Stomach (tissue), 8 donors: ENCODE measurements at regions not wholly inside any gene's neighbourhood (a gene's known extent, or its start where the extent isn't known, plus 50 kb on each side); places are given as distances from the start of the nearest gene placed in this dataset.

Experiments used
- DNase-seq, 2 donors: peaks; one replicate each; pipeline versions ENCODE4 v3.0.0 to v3.0.0-alpha.2; 2013 to 2019
- H3K27ac ChIP-seq, 5 donors: fragments of 200-600 bp in 4 of 5; sonication (generic) in 4 of 5; one replicate each; pipeline ENCODE4 v1.5.1; 2013 to 2019; ENCODE audit warnings: mild to moderate bottlenecking in 1 of 5, moderate library complexity in 1 of 5
- H3K27me3 ChIP-seq, 3 donors: fragments of 200-600 bp; sonication (generic); one replicate each; pipeline ENCODE4 v1.5.1; 2017 to 2019; ENCODE audit warnings: mixed run types in 1 of 3
- H3K36me3 ChIP-seq, 4 donors: fragments of 200-600 bp; sonication (generic); 1 replicate in 3 of 4; 2 replicates in 1 of 4; pipeline ENCODE4 v1.5.1; 2016 to 2019
- H3K4me1 ChIP-seq, 4 donors: fragments of 200-600 bp; sonication (generic); one replicate each; pipeline ENCODE4 v1.5.1; 2016 to 2019
- H3K4me3 ChIP-seq, 4 donors: fragments of 200-600 bp; sonication (generic) in 3 of 4; one replicate each; pipeline ENCODE4 v1.5.1; 2016 to 2019; ENCODE audit warnings: mild to moderate bottlenecking in 1 of 4
- H3K9me3 ChIP-seq, 4 donors: fragments of 200-600 bp; sonication (generic); one replicate each; pipeline ENCODE4 v1.5.1; 2016 to 2019
- CTCF ChIP-seq, 7 experiments: fragments of 450-650 bp in 4 of 7; fragments of 200-600 bp in 3 of 7; sonication (generic) in 3 of 7; IDR thresholded peaks; one replicate each; pipeline ENCODE4 v1.5.1; 2016 to 2019; ENCODE audit warnings: antibody characterized with exemption in 7 of 7, control low read depth in 2 of 7, mild to moderate bottlenecking in 1 of 7
- EP300 ChIP-seq: sonication (generic); formaldehyde crosslinking; IDR thresholded peaks from one replicate; pipeline ENCODE4 v1.6.1; 2017; ENCODE audit warnings: antibody characterized with exemption
- POLR2A ChIP-seq, 4 donors: fragments of 450-650 bp; IDR thresholded peaks; one replicate each; pipeline ENCODE4 v1.6.1; 2016; ENCODE audit warnings: antibody characterized with exemption in 4 of 4, control low read depth in 2 of 4, mild to moderate bottlenecking in 1 of 4, moderate library complexity in 1 of 4
- POLR2AphosphoS5 ChIP-seq, 3 donors: sonication (generic); formaldehyde crosslinking; IDR thresholded peaks; one replicate each; pipeline ENCODE4 v1.6.1; 2016; ENCODE audit warnings: antibody characterized with exemption in 3 of 3
- WGBS, 5 donors: extraction: QIAGEN DNeasy Blood & Tissue Kit in 3 of 5; methylation state at CpG; one replicate each; pipeline versions ENCODE4 v1.1.5 to v1.1.7; 2013 to 2018; 5-methylcytosine and 5-hydroxymethylcytosine counted together
- intact Hi-C: fragments of 100-400 bp; cut with DNase I; formaldehyde crosslinking; loops from one replicate; pipeline ENCODE4 v1.15.1; 2023; ENCODE audit warnings: low total_unique reads
- donor health status: healthy with polysubstance abuse.
- donor health status: Bipolar disorder and iron deficiency.
- donor health status: healthy.

- TF ChIP-seq POLR2AphosphoS5 (IDR thresholded peaks at IDR 0.05) (no peak), CTCF (IDR thresholded peaks at IDR 0.05) (no peak), POLR2A (IDR thresholded peaks at IDR 0.05) (no peak), EP300 (no peak)
- H3K27ac ChIP-seq, result no peak overlapping the region
- H3K27me3 ChIP-seq, result no peaks in the 10 kb centered on the region
- H3K9me3 ChIP-seq, result no peaks in the 10 kb centered on the region
- no peak overlapping the region for H3K4me3 ChIP-seq
- DNase-seq, result no peak
- H3K4me1 ChIP-seq, result peaks cover 0 to 3% (median 0%) of the 10 kb centered on the region in 4 donors
- intact Hi-C loops, result no loop called here
- no peaks in the 10 kb centered on the region for H3K36me3 ChIP-seq
- 72 to 84% (median 83%) methylated on average over 5 of the region's 5 CpGs for WGBS, 5 donors
These were observed 478.4 kb upstream of the CFAP20DC start for GRCh38 chr3:59528251-59528650.

GRCh38 chr3:59527493-59527892 lies 477.7 kb upstream of the CFAP20DC start:
- 66 to 76% (median 73%) methylated on average over 3 of the region's 3 CpGs for WGBS, 5 donors
- intact Hi-C loops, result no loop called here

GRCh38 chr3:59526999-59527398 lies 477.2 kb upstream of the CFAP20DC start:
- no peak for TF ChIP-seq CTCF (IDR thresholded peaks at IDR 0.05)
- no peak for TF ChIP-seq EP300
- no peak for TF ChIP-seq POLR2A (IDR thresholded peaks at IDR 0.05)
- TF ChIP-seq POLR2AphosphoS5 (IDR thresholded peaks at IDR 0.05), result no peak
- intact Hi-C loops, result no loop called here
- H3K4me1 ChIP-seq, result peaks cover 0 to 3% (median 0%) of the 10 kb centered on the region in 4 donors
- H3K27ac ChIP-seq, result no peak overlapping the region
- H3K9me3 ChIP-seq, result no peaks in the 10 kb centered on the region
- H3K4me3 ChIP-seq, result no peak overlapping the region
- H3K36me3 ChIP-seq, result no peaks in the 10 kb centered on the region
- no peaks in the 10 kb centered on the region for H3K27me3 ChIP-seq
- no peak for DNase-seq

More at GRCh38 chr3:59527493-59527892, 477.7 kb upstream of the CFAP20DC start:
- H3K4me1 ChIP-seq, result peaks cover 0 to 3% (median 0%) of the 10 kb centered on the region in 4 donors
- no peaks in the 10 kb centered on the region for H3K9me3 ChIP-seq
- H3K36me3 ChIP-seq, result no peaks in the 10 kb centered on the region
- TF ChIP-seq POLR2AphosphoS5 (IDR thresholded peaks at IDR 0.05) (no peak), EP300 (no peak), CTCF (IDR thresholded peaks at IDR 0.05) (no peak), POLR2A (IDR thresholded peaks at IDR 0.05) (no peak)
- H3K27me3 ChIP-seq, result no peaks in the 10 kb centered on the region
- no peak for DNase-seq
- no peak overlapping the region for H3K4me3 ChIP-seq
- no peak overlapping the region for H3K27ac ChIP-seq

- intact Hi-C loops, result no loop called here
- Histone ChIP-seq H3K27me3 (no peaks in the 10 kb centered on the region), H3K36me3 (no peaks in the 10 kb centered on the region), H3K9me3 (no peaks in the 10 kb centered on the region), H3K27ac (no peak overlapping the region), H3K4me3 (no peak overlapping the region), H3K4me1 (peaks cover 0 to 17% (median 5%) of the 10 kb centered on the region in 4 donors)
- WGBS, 5 donors, result 86 to 98% (median 94%) methylated on average over 2 of the region's 2 CpGs
- TF ChIP-seq CTCF (IDR thresholded peaks at IDR 0.05) (no peak), EP300 (no peak), POLR2A (IDR thresholded peaks at IDR 0.05) (no peak), POLR2AphosphoS5 (IDR thresholded peaks at IDR 0.05) (no peak)
- DNase-seq, result no peak
These were observed 472.7 kb upstream of the CFAP20DC start for GRCh38 chr3:59522550-59522949.
